H1 (cell line): ENCODE measurements at regions not wholly inside any gene's neighbourhood (a gene's known extent, or its start where the extent isn't known, plus 50 kb on each side); places are given as distances from the start of the nearest gene placed in this dataset.

Experiments
- CTCF ChIA-PET: fragments of 300-600 bp; sonication (Branson Sonifier 250); formaldehyde crosslinking; loops from one replicate; lab custom pipeline; 2021; ENCODE audit not compliant: partially characterized antibody; lab: Charles Lee
- POLR2A ChIA-PET: fragments of 300-600 bp; sonication (Branson Sonifier 250); formaldehyde crosslinking; loops from one replicate; lab custom pipeline; 2021; ENCODE audit warnings: inconsistent platforms; ENCODE audit not compliant: partially characterized antibody; lab: Charles Lee
- DNase-seq, 2 experiments: peaks; one replicate each; pipeline versions ENCODE4 v3.0.0 to v3.0.0-alpha.2; 2010 to 2022; ENCODE audit warnings: low spot score in 2 of 2, low read depth in 1 of 2, mixed read lengths in 1 of 2
- FAIRE-seq: peaks from 2 replicates; lab custom pipeline; 2011; peaks lifted over from hg19 to GRCh38; lab: Jason Lieb, UNC
- H2AFZ ChIP-seq: 2 replicates; pipeline ENCODE4 v1.8.1; 2012; ENCODE audit warnings: low read length, inconsistent platforms
- H2AK5ac ChIP-seq: 2 replicates; pipeline ENCODE4 v1.6.1; 2013; ENCODE audit warnings: low read depth, low read length
- H2BK120ac ChIP-seq: replicated peaks from 2 replicates; pipeline ENCODE3; 2013; ENCODE audit warnings: low read depth, low read length, inconsistent platforms
- H2BK12ac ChIP-seq: 2 replicates; pipeline ENCODE4 v1.6.1; 2013; ENCODE audit warnings: low read depth, low read length
- H2BK15ac ChIP-seq: 2 replicates; pipeline ENCODE4 v1.6.1; 2013; ENCODE audit warnings: low read length
- H2BK20ac ChIP-seq: 2 replicates; pipeline ENCODE4 v1.6.1; 2013; ENCODE audit warnings: low read length
- H2BK5ac ChIP-seq: 2 replicates; pipeline ENCODE4 v1.6.1; 2013; ENCODE audit warnings: low read depth, low read length
- H3K14ac ChIP-seq: 2 replicates; pipeline ENCODE4 v1.6.1; 2013; ENCODE audit warnings: inconsistent platforms; ENCODE audit not compliant: insufficient read length
- H3K18ac ChIP-seq: 2 replicates; pipeline ENCODE4 v1.6.1; 2013; ENCODE audit warnings: low read length; ENCODE audit errors: extremely low read depth
- H3K23ac ChIP-seq: 2 replicates; pipeline ENCODE4 v1.6.1; 2013; ENCODE audit warnings: inconsistent platforms; ENCODE audit not compliant: insufficient read length
- H3K23me2 ChIP-seq: 2 replicates; pipeline ENCODE4 v1.6.1; 2013; ENCODE audit warnings: low read depth, low read length
- H3K27ac ChIP-seq: 2 replicates; pipeline ENCODE4 v1.6.1; 2011; ENCODE audit warnings: low read depth, low read length, inconsistent platforms
- H3K27me3 ChIP-seq, 4 experiments: replicated peaks in 1 of 4; 1 replicate in 1 of 4; 2 replicates in 3 of 4; pipeline versions ENCODE4 v1.6.1 to v1.8.1; 2011 to 2013; ENCODE audit warnings: low read length in 3 of 4, mild to moderate bottlenecking in 3 of 4, inconsistent platforms in 2 of 4, mixed read lengths in 2 of 4, moderate library complexity in 1 of 4; ENCODE audit not compliant: control insufficient read depth in 3 of 4, insufficient read depth in 3 of 4; ENCODE audit errors: extremely low read depth in 1 of 4
- H3K36me3 ChIP-seq, 4 experiments: 2 replicates each; pipeline versions ENCODE4 v1.6.1 to v1.8.1; 2011 to 2013; ENCODE audit warnings: mild to moderate bottlenecking in 4 of 4, low read length in 3 of 4, moderate library complexity in 2 of 4, control low read depth in 1 of 4, inconsistent platforms in 1 of 4; ENCODE audit not compliant: insufficient read depth in 4 of 4, control insufficient read depth in 2 of 4
- H3K4ac ChIP-seq: replicated peaks from 2 replicates; pipeline ENCODE3; 2013; ENCODE audit warnings: low read length, low read depth, mixed read lengths, inconsistent platforms; ENCODE audit not compliant: insufficient read length
- H3K4me1 ChIP-seq, 4 experiments: replicated peaks in 1 of 4; 1 replicate in 1 of 4; 2 replicates in 3 of 4; pipeline versions ENCODE4 v1.6.1 to v1.8.1; 2011 to 2013; ENCODE audit warnings: low read length in 3 of 4, inconsistent platforms in 2 of 4, mixed read lengths in 1 of 4; ENCODE audit not compliant: insufficient read depth in 4 of 4, control insufficient read depth in 3 of 4
- H3K4me2 ChIP-seq, 2 experiments: 2 replicates each; pipeline versions ENCODE4 v1.6.1 to v1.8.1; 2011 to 2013; ENCODE audit warnings: low read depth in 2 of 2, low read length in 2 of 2, control low read depth in 1 of 2, inconsistent platforms in 1 of 2, mild to moderate bottlenecking in 1 of 2; ENCODE audit not compliant: insufficient read depth in 1 of 2
- H3K4me3 ChIP-seq, 4 experiments: fragments of 200-600, 300-600 bp in 1 of 4; sonication (generic), shearing (Covaris generic), sonication (Bioruptor Twin) in 1 of 4; 2 replicates each; pipeline versions ENCODE4 v1.5.1 to v1.8.1; 2011 to 2016; ENCODE audit warnings: low read length in 4 of 4, low read depth in 3 of 4, control low read depth in 2 of 4, inconsistent platforms in 2 of 4, mild to moderate bottlenecking in 2 of 4, mixed read lengths in 1 of 4, moderate library complexity in 1 of 4; ENCODE audit not compliant: insufficient read depth in 2 of 4; ENCODE audit errors: extremely low read depth in 1 of 4
- H3K56ac ChIP-seq: replicated peaks from 2 replicates; pipeline ENCODE3; 2013; ENCODE audit warnings: low read depth, mild to moderate bottlenecking, mixed read lengths, low read length, inconsistent platforms; ENCODE audit not compliant: insufficient read length
- H3K79me1 ChIP-seq: 2 replicates; pipeline ENCODE4 v1.6.1; 2013; ENCODE audit warnings: low read depth, low read length, control low read depth
- H3K79me2 ChIP-seq, 2 experiments: 2 replicates each; pipeline versions ENCODE4 v1.6.1 to v1.8.1; 2012 to 2013; ENCODE audit warnings: low read length in 2 of 2, mild to moderate bottlenecking in 2 of 2, inconsistent platforms in 1 of 2; ENCODE audit not compliant: insufficient read depth in 2 of 2, control insufficient read depth in 1 of 2
- H3K9ac ChIP-seq, 4 experiments: replicated peaks in 1 of 4; 1 replicate in 1 of 4; 2 replicates in 3 of 4; pipeline versions ENCODE4 v1.6.1 to v1.8.1; 2011 to 2013; ENCODE audit warnings: low read depth in 3 of 4, low read length in 3 of 4, control low read depth in 2 of 4, mild to moderate bottlenecking in 2 of 4, moderate library complexity in 2 of 4, inconsistent platforms in 1 of 4; ENCODE audit errors: extremely low read depth in 1 of 4
- H3K9me3 ChIP-seq, 2 experiments: 2 replicates each; pipeline versions ENCODE4 v1.6.1 to v1.8.1; 2012 to 2013; ENCODE audit warnings: mild to moderate bottlenecking in 2 of 2, moderate library complexity in 2 of 2, control low read depth in 1 of 2, inconsistent platforms in 1 of 2, low read depth in 1 of 2, low read length in 1 of 2, mixed read lengths in 1 of 2; ENCODE audit not compliant: insufficient read depth in 2 of 2
- H4K20me1 ChIP-seq, 2 experiments: replicated peaks in 1 of 2; 2 replicates each; pipeline versions ENCODE3 to v1.8.1; 2011 to 2013; ENCODE audit warnings: inconsistent platforms in 2 of 2, low read length in 2 of 2, mild to moderate bottlenecking in 1 of 2; ENCODE audit not compliant: insufficient read depth in 2 of 2, control insufficient read depth in 1 of 2
- H4K5ac ChIP-seq: 2 replicates; pipeline ENCODE4 v1.6.1; 2013; ENCODE audit warnings: low read length, low read depth, mixed read lengths, inconsistent platforms; ENCODE audit not compliant: insufficient read length
- H4K8ac ChIP-seq: 2 replicates; pipeline ENCODE4 v1.8.0; 2013; ENCODE audit warnings: mild to moderate bottlenecking, moderate library complexity, low read length, inconsistent platforms; ENCODE audit not compliant: insufficient read depth; ENCODE audit errors: extremely low read depth
- H4K91ac ChIP-seq: replicated peaks from 2 replicates; pipeline ENCODE3; 2013; ENCODE audit warnings: low read length, mixed read lengths, inconsistent platforms; ENCODE audit not compliant: insufficient read length
- ASH2L ChIP-seq: fragments of 200-600, 300-600 bp; sonication (generic); IDR thresholded peaks from one replicate; pipeline ENCODE4 v1.7.1; 2017; ENCODE audit warnings: low read length
- CBX5 ChIP-seq: fragments of 300-800, 300-1000 bp; sonication (generic); IDR thresholded peaks from 2 replicates; pipeline ENCODE4 v1.7.1; 2016; ENCODE audit warnings: antibody characterized with exemption, low read length, low read depth
- CHD1 ChIP-seq: IDR thresholded peaks from 2 replicates; pipeline ENCODE4 v1.6.1; 2012; ENCODE audit warnings: low read depth, low read length, improper control_type of control experiment
- CREB1 ChIP-seq: IDR thresholded peaks from 2 replicates; pipeline ENCODE4 v1.6.1; 2012; ENCODE audit warnings: inconsistent platforms
- EZH2 ChIP-seq: fragments of 200-600 bp; sonication (generic); IDR thresholded peaks from 2 replicates; pipeline ENCODE4 v1.7.1; 2012; ENCODE audit warnings: low read depth, mild to moderate bottlenecking, moderate library complexity, low read length, inconsistent platforms; ENCODE audit not compliant: severe bottlenecking
- GTF2F1 ChIP-seq: IDR thresholded peaks from 2 replicates; pipeline ENCODE4 v1.6.1; 2012; ENCODE audit warnings: low read depth, low read length, improper control_type of control experiment, borderline replicate concordance
- NRF1 ChIP-seq: IDR thresholded peaks from 2 replicates; pipeline ENCODE4 v1.6.1; 2011; ENCODE audit warnings: mild to moderate bottlenecking, low read depth, low read length, improper control_type of control experiment
- RNF2 ChIP-seq: fragments of 200-900, 300-1000 bp; sonication (generic); IDR thresholded peaks from 2 replicates; pipeline ENCODE4 v1.7.1; 2016; ENCODE audit warnings: borderline replicate concordance, low read depth, mild to moderate bottlenecking, antibody characterized with exemption, low read length; ENCODE audit not compliant: poor library complexity, severe bottlenecking; ENCODE audit errors: missing control alignments
- SAP30 ChIP-seq: fragments of 300-600 bp; sonication (generic); IDR thresholded peaks from 2 replicates; pipeline ENCODE4 v1.7.1; 2012; ENCODE audit warnings: low read length, moderate library complexity, mild to moderate bottlenecking, inconsistent platforms; ENCODE audit not compliant: insufficient read depth, insufficient replicate concordance
- SIRT6 ChIP-seq: IDR thresholded peaks from one replicate; pipeline ENCODE4 v1.7.1; 2012; ENCODE audit warnings: low read length, inconsistent platforms
- TAF7 ChIP-seq: optimal IDR thresholded peaks from 2 replicates; pipeline ENCODE3; 2011; ENCODE audit warnings: low read depth, mild to moderate bottlenecking, inconsistent platforms, low read length, moderate library complexity, borderline replicate concordance
- TCF12 ChIP-seq: IDR thresholded peaks from 2 replicates; pipeline ENCODE4 v1.6.1; 2011; ENCODE audit warnings: low read depth, mild to moderate bottlenecking, low read length
- ZNF274 ChIP-seq: IDR thresholded peaks from 2 replicates; pipeline ENCODE4 v1.7.0; 2012; ENCODE audit warnings: low read length, borderline replicate concordance; ENCODE audit errors: extremely low read depth
- WGBS, 2 experiments: shearing (Covaris generic) in 1 of 2; methylation state at CpG; one replicate each; pipeline versions ENCODE4 v1.1.6 to v1.1.7; 2013 to 2015; ENCODE audit warnings: low lambda C conversion rate in 2 of 2, mixed read lengths in 2 of 2, inconsistent platforms in 1 of 2, low coverage in 1 of 2, missing lambda C conversion rate in 1 of 2; ENCODE audit not compliant: insufficient replicate concordance in 2 of 2, insufficient coverage in 1 of 2, insufficient read length in 1 of 2; ENCODE audit errors: extremely low coverage in 1 of 2, missing lambda C conversion rate in 1 of 2; 5-methylcytosine and 5-hydroxymethylcytosine counted together
- TF ChIP-seq, protein P1 (sequence below): IDR thresholded peaks from 2 replicates; pipeline ENCODE4 v1.6.1; 2011; ENCODE audit warnings: low read depth, mild to moderate bottlenecking, low read length; ENCODE audit not compliant: insufficient read depth

- FAIRE-seq, result no peak
- Histone ChIP-seq H4K91ac (no peak overlapping the region), H4K5ac (no peak overlapping the region), H3K4me2 (no peak overlapping the region), H3K9me3 (no peaks in the 10 kb centered on the region), H3K9ac (no peak overlapping the region), H2BK120ac (no peak overlapping the region), H3K14ac (no peak overlapping the region), H3K79me2 (no peaks in the 10 kb centered on the region), H3K36me3 (no peaks in the 10 kb centered on the region), H3K27ac (no peak overlapping the region), H3K23ac (no peak overlapping the region), H3K56ac (no peak overlapping the region), H3K4me3 (no peak overlapping the region), H3K18ac (no peak overlapping the region), H3K79me1 (no peaks in the 10 kb centered on the region), H2BK20ac (no peak overlapping the region), H3K27me3 (peaks cover 0 to 1% (median 0%) of the 10 kb centered on the region in 4 experiments; a peak in 1 of 7 replicates), H3K4ac (no peak overlapping the region), H2BK15ac (no peak overlapping the region), H3K4me1 (no peaks in the 10 kb centered on the region), H4K20me1 (no peaks in the 10 kb centered on the region), H2AFZ (no peak overlapping the region), H2AK5ac (no peak overlapping the region), H2BK5ac (no peak overlapping the region), H4K8ac (no peak overlapping the region), H3K23me2 (no peaks in the 10 kb centered on the region), H2BK12ac (no peak overlapping the region)
- ChIA-PET POLR2A (no interaction called here), CTCF (interaction anchor here (1.7 kb wide), 1 partner anchor 10 kb away, joined by 3 read pairs; no protein-coding TSS in a partner anchor)
- WGBS, 2 experiments, result 90% methylated on average over 5 of the region's 5 CpGs; no CpG with 5 or more reads in 1 of the 2 experiments
- no peak for DNase-seq
- TF ChIP-seq RNF2 (no peak), CBX5 (no peak), TCF12 (no peak), NRF1 (no peak), ZNF274 (no peak), CHD1 (no peak), TAF7 (no peak), EZH2 (no peak), GTF2F1 (no peak), SAP30 (no peak), SIRT6 (no peak), CREB1 (no peak), ASH2L (no peak)
- TF ChIP-seq, protein P1, sequence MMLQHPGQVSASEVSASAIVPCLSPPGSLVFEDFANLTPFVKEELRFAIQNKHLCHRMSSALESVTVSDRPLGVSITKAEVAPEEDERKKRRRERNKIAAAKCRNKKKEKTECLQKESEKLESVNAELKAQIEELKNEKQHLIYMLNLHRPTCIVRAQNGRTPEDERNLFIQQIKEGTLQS, result no peak
Measured at GRCh38 chr4:29082684-29083083, 1637.5 kb upstream of the PCDH7 start.
